ENCODE measurements at regions not wholly inside any gene's neighbourhood (a gene's known extent, or its start where the extent isn't known, plus 50 kb on each side); places are given as distances from the start of the nearest gene placed in this dataset.

GRCh38 chr3:135564696-135565095 is 400.8 kb upstream of the PPP2R3A start:
- no peak for TF ChIP-seq CTCF (IDR thresholded peaks at IDR 0.05; ENCODE audit: poor library complexity, severe bottlenecking)
- TF ChIP-seq EZH2 (IDR thresholded peaks at IDR 0.05; ENCODE audit: borderline replicate concordance, insufficient read depth, low read length, poor library complexity, severe bottlenecking) = no peak

All from neural cell (in vitro differentiated cells).